Medulla oblongata (tissue), 1 donor: ENCODE measurements at regions not wholly inside any gene's neighbourhood (a gene's known extent, or its start where the extent isn't known, plus 50 kb on each side); places are given as distances from the start of the nearest gene placed in this dataset.
"Not testable (repeated sequence)": the region's sequence is repeated elsewhere in the genome, so short reads cannot be mapped to it uniquely, and the experiment has no call there.

Experiments used
- DNase-seq: peaks from one replicate; pipeline ENCODE4 v3.0.0-alpha.2; 2015; ENCODE audit errors: extremely low spot score

DNA sequence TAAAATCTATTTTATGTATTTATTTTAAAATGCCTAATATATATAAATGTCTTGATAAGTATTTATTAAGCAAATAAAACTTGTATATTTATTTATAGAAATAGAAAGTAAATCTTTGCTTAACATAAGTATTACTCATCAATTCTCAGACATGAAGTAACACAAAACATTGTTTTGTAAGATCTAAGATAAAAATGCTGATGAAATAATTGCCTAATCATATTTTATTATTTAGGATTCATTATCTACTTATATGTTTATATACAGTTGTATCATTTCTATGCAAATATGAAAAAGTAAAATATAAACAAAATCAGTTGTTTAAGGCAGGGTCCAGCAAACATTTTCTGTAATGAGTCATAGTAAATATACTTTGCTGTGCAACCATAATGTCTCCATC lies 507.8 kb upstream of the CNTN5 start:
- DNase-seq: no peak

DNA sequence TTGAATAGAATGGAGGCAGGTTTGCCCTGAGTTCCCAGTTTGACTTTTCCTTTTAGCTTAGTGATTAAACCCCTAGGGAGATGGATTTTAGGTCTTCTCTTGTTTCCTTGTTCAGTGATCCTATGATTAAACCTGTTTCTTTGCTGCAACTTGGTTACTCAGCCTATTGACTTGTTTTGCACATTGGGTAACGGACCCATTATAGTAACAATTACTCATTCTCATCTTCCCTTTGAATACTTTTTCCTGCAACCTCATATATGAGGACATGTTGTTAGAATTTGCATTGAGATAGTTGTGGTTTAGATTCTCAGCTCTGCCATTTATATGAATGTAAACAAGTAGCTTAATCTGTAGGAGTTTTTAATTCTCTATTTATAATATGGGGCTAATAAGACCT lies 489.2 kb upstream of the CNTN5 start:
- DNase-seq: no peak

DNA sequence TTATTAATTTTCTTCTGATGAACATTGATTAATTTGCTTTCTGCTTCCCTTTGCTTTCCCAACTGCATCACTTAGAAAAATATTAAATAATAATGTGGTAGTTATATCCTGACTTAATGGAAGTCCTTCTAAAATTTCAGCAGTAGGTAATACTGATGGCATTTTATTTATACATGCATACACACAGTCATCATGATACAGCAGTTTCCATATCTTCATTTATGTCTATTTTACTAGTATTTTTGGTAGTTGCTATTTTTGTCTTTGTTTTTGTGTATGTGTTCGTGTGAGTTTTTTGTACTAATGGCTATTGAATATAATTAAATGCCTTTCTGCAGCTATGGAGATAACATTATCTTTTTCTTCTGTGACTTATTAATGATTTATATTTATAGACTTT lies 484.7 kb upstream of the CNTN5 start:
- DNase-seq: no peak

DNA sequence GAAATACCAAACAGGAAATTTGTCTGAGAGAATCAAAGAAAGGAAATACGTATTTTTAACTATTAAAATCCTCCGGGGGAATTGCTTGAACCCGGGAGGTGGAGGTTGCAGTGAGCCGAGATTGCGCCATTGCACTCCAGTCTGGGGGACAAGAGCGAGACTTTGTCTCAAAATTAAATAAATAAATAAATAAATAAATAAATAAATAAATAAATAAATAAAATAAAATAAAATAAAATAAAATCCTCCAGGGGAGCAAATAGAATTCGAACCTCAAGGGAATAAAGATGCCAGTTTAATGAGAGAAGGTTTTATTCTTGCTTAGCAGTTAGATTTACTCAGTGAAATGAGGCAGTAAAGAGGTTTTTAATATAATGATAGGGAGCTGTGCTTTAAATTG lies 482.4 kb upstream of the CNTN5 start:
- DNase-seq: not testable (repeated sequence)

DNA sequence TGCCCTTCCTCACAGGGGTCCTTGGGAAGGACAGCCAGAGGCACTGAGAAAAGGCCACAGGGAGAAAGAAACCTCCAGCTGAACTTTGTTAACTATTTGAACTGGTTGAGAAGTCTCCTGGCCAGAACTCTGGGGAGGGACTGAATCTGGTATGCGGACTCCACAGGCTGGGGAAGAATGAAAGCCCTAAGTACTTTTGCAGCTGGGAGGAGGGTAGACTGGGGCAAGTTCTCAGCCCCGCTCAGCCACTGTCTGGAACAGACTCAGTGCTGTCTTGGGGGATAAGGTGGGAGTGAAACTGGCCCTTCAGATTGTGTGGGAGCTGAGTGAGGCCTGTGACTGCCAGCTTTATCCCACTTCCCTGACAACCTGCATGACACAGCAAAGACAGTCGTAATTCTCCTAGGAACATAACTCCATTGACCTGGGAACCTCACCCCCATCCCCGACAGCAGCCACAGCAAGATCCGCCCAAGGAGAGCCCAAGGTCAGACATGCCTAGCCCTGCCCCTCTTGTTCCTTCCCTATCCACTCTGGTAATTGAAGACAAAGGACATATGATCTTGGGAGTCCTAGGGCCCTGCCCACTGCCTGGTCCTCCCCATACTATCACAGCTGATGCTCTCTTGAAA lies 475.1 kb upstream of the CNTN5 start:
- no peak for DNase-seq

DNA sequence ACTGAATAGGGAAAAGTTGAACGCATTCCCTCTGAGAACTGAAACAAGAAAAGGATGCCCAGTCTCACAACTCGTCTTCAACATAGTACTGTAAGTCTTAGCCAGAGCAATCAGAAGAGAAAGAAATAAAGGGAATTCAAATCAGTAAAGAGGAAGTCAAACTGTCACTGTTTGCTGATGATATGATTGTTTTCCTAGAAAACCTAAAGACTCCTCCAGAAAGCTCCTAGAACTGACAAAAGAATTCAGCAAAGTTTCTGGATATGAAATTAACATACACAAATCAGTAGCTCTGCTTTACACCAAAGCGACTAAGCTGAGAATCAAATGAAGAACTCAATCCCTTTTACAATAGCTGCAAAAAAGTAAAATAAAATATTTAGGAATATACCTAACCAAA lies 471.2 kb upstream of the CNTN5 start:
- no peak for DNase-seq

DNA sequence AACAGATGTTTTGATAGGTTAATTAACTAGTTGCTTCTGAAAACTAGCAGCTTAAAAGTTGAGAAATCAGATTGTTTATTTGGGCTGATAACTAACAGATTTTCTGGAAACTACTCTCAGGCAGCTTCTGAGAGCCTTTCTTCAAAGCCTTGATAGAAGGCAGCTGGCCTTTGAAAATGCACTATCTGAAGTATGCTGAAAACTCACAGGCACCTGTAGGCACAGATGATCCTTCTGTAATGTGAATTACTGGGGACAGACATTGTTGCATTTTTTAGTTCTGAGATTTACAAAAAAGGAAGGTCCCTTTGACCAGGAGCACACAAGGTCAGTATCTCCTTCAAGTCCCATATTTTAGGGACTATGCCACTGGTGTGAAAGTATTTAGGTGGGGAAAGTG lies 460.8 kb upstream of the CNTN5 start:
- DNase-seq: no peak

DNA sequence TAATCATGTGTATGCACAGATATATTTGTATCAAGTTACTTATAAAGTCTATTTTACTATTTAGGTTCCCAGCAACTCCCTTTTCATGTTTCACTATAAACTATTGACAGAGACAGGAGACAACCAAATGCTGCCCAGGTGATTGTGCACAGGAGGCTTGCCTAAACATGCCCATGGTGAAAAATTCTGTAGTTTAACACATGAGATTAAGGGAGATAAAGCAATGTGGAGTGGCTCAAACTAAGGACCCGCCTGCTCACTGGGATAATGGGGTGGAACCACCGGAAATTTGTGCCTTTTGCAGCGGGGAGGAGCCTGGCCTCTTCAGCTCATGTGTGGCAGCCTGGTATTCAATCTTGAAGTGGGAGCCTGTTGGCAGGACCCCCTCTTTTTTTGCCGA lies 459.5 kb upstream of the CNTN5 start:
- DNase-seq: no peak

DNA sequence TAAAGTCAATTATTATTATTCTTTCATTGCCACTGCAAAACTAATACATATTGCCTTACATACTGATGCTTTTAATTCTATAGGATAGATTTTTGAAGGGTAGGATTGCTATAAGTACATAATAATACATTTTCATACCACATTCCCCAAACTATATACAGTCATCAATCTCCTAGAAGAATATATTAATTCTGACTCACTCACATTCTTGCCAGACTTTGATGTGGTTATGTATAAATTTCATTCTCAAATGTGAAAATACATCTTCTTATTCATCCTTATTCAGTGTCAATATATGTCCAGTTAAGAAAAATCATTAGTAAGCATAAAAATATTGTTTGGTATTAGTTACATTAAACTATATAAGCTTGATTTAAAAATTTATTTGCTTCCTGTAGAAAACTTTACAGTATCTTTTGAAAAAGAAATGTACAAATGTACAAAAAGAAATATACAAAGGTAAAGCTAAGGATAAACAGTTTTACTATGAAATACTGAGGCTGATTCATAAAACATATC lies 458.8 kb upstream of the CNTN5 start:
- DNase-seq: no peak

DNA sequence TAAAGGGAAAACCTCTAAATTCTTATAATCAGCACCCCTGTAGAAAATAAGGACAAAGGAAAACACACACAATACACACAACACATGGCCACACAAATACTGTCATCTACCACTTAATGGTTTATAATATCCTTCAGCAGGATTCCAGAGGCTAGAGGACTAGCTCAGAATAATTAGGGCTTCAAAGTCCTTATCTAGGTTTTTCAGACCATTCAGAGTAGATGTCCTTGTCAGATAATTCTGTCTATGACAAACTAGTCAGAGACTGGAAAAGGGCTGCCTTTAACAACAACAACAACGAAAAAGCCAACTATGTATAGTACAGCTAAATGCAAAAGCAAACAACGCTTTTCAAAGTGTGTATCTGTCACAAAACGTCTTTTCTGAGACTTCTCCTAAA lies 456.5 kb upstream of the CNTN5 start:
- no peak for DNase-seq

DNA sequence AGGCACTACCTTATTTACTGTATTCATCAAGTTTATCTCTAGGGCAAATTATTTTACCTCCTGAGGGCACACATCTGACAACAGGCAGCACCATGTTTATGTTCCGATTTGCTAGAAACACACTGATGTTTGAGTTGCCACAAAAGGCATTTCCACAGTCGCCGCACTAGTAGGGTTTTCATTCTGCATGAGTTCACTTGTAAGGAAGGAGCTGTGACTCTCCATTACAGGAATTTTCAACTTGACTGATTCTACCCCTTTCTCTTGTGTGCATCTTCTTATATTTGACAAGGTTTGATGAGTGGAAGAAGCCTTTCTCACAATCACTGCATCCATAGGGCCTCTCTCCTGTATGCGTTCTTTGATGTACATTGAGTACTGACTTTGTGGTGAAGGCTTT lies 455.9 kb upstream of the CNTN5 start:
- DNase-seq: no peak

DNA sequence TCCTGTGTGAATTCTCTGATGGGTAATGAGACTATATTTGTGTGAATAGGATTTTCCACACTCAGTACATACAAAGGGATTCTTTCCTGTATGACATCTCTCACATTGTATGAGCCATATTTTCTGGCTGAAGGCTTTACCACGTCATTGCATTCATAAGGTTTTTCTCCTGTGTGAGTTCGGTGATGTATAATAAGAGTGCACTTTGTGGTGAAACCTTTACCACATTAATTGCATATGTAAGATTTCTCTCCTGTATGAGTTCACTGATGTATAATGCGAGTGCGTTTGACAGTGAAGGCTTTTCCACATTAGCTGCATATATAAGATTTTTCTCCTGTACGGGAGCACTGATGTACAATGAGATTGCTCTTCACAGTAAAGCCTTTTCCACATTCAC lies 455.4 kb upstream of the CNTN5 start:
- no peak for DNase-seq

DNA sequence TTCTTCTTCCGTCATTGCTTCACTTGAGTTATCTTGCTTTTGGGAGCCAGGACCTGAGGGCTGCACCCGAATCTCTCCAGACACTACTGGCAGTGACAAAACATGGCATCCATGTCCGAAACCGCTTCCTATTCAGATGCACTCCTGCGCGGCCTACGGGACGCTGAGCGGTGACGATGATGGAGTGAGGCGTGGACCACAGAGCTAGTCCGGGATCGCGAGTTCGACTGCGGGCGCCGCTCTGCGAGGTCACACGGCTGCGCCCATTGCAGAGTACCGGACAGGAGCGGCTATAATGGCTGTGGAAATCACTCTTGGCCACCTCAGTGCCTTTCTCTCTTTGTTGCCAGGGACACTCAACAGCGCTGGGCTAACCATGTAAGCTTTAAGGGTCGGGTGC lies 453.8 kb upstream of the CNTN5 start:
- DNase-seq: no peak

DNA sequence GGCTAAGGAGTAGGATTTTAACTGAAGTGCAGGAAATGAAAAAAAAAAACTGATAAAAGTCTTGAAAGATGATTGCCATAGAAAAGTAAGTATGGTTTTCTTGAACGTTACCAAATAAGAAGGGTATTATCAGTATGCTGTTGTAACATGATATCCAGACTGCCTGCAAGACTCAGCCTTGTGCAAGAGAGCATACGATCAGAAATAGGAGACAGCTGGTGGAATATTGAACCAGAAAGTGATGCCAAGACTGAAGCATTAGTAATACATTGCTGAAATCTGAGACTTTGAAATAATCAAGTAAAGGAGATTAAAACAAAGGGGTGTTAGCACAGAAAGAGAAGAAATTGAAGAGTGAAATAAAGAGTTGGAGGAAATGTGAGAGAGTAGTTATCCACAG lies 452.7 kb upstream of the CNTN5 start:
- no peak for DNase-seq

DNA sequence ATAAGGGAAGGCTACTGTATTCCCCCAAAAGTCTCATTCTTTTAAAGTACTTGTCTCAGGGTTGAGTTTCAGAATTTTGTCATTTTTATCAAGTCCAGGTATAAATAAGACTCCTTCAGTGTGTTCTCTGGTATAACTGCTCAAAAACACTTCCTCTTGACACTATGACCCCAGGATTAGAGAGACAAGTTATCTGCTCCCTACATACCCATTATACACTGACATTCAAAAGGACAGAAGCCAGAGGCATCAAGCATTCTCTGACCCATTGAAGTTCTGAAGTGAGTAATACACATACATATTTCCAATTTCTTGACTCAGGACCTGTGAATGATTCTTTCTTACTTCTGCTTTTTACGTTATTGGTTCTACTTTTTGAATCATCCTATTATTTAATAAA lies 447.8 kb upstream of the CNTN5 start:
- DNase-seq: no peak

DNA sequence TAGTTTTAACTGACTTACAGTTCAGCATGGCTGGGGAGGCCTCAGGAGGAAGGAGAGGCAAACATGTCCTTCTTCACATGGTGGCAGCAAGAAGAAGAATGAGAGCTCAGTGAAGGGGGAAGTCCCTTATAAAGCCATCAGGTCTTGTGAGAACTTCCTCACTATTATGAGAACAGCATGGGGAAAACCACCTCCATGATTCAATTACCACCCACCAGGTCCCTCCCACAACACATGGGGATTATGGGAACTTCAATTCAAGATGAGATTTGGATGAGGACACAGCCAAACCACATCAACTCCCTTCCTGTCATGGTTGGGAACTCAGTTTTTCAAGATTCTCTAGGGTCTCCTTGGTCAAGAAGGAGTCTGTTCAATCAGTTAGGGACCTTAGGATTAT lies 432.9 kb upstream of the CNTN5 start:
- DNase-seq: no peak

DNA sequence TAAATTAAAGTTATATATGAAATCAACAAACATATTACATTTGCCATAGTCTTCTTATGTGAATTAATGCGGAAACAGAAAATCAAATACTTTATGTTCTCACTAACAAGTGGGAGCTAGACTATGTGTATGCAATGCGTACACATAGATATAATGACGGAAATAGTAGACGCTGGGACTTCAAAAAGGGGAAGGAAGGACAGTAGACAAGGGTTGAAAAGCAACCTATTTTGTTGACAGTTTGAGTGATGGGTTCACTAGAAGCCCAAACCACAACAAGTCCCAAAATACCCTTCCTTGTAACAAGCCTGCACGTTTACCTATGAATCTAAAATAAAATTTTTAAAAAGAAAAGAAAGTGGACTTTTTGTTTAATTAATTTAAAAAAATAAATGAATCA lies 430.8 kb upstream of the CNTN5 start:
- no peak for DNase-seq

DNA sequence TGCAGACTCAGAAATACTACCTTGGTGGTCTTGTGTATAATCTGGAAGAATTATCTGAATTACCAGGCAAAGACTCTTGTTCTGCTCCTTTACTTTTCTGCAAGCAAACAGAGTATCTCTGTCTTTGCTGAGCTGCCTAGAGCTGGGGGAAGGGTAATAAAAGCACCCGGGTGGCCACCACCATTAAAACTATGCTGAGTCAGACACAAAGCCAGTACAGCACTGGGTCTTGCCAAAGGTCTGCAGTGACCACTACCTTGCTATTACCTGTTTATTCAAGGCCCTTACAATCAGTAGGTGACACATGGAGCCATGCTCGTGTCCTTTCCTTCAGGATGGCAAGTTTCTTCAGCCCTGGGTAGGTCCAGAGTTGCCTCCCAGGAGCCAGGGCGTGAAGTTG lies 420.6 kb upstream of the CNTN5 start:
- no peak for DNase-seq

DNA sequence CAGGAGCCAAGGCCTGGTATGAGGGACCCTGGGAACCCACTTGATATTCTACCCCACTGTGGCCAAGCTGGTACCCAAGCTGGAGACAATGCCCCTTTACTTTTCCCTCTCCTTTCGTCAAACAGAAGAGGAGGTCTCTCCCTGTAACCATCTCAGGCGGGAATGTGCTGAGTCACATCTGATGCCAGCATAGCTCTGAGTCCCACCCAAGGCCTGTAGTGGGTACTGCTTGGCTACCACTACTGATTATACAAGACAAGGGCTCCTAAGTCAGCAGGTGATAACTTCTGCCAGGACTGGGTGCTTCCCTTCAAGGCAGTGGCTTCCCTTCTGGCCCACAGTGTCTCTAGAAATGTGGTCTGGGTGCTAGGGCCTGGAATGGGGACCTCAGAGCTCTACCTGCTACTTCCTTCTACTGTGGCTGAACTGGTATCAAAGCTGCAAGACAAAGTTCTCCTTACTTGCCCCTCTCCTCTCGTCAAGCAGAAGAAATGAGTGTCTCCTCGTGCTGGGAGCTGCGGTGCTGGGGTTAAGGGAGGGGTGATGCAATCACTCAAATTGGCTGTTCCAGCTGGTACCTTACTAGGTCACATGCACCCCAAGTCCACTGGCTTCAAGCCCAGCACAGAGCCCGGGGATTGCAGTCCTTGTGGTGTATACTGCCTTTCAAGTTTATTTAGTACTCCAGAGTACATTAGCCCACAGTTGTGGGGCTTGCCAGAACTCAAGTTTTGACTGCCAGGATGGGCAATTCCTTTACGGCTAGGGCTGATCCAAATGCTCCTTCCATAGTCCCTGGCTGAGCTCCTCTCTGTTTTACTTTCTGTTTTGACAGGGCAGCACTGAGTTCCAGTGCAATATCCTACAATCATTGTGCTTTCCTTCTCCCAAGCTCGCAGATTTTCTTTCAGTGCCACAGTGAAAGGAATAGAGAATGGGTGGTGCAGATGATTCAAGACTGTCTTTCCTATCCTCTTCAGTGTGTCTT lies 419.7 kb upstream of the CNTN5 start:
- DNase-seq: peak; percentile 9

DNA sequence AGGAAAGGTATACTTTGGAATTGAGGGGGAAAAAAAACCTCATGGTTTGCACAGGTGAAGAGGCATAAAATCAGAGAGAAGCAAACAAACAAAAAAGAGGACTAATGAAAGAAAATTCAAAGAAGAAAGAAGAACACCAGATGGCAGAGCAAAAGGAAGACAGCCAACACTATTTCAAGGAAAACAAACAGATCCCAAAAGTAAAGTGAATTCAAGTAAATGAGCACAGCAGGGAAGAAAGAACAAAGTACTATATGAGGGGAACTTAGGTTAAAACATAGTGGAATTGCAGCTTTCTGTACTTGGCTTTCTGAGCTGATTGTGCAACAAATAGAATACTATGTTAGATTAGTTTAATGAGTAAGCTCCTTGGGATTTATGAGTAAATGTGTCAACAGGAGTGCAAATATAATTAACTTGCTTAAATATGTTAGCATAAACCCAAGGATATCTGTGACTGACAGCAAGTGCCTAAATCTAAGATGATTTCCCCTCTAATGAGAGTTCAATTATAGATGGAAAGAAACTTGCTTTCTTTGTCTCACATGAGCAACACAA lies 404.6 kb upstream of the CNTN5 start:
- no peak for DNase-seq

DNA sequence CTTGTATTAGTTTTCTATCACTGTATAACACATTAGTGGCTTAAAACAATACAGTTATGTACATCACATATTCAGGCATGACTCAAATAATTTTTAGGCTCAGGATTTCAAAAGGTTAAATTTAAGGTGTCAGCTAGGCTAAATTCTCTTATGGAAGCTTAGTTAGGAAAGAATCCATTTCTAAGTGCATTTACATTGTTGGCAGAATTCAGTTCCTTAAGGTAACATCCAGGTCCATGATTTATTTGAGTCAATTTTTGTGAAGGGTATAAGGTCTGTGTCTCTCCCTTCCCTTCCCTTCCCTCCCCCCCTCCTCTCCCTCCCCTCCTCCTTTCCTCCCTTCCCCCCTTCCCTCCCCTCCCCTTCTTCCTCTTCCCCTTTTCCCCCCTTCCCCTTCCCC lies 399.0 kb upstream of the CNTN5 start:
- no peak for DNase-seq

DNA sequence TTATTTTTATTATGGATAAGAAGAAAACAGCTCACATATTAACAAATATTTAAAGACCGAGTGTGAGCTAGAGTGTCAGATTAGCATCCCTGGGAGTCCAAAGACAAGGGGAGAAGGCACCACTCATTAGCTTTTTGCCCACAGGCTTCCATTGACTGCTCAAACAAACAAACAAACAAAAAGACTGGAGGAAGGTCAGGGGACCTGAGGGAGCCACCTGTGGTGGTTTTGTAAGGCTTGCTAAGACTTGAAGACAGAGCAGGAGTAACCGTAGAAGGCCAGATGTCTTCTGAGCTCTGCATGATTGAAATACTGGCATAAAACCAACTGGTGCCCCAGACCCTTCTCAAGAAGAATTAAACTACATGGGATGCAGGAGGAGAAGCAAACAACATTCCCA lies 395.2 kb upstream of the CNTN5 start:
- DNase-seq: no peak

DNA sequence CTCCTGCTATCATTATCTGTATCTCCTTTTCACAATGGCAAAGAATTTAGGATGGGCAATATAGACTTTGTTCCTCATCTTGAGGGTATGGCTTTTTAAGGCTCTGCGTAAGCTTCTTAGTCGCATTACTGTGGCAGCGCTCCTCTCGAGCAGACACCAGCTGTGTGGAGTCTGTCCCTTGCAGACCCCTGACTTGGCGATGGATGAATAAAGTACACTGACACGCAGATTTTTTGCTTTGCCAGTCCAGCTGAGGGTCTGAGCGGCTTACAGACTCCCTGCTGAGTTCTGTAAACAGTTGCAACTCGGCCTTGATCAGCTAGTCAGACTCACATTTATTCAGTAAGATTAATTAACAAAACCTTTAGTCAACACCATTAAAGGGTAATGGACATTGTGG lies 390.0 kb upstream of the CNTN5 start:
- DNase-seq: no peak
